ENCODE measurements at regions not wholly inside any gene's neighbourhood (a gene's known extent, or its start where the extent isn't known, plus 50 kb on each side); places are given as distances from the start of the nearest gene placed in this dataset.

DNA sequence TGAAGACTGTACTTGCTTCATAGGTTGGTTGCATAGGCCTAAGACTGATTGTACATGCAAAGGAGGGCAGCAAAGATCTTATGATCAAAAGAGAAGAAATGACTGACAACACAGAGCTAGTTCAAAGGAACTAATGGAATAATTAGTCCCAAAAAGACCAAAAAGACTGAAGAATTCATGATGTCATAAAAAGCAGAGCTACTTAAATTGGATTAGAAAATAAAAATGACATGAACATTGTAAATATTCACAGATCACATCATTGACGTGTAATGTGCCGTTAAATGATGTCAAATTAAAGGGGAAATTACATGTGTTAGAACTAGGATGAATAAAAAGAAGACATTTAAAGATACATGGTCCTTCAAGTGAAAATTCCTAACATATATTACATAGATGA lies 616.8 kb downstream of the NR4A2 start:
- TF ChIP-seq, protein P1, sequence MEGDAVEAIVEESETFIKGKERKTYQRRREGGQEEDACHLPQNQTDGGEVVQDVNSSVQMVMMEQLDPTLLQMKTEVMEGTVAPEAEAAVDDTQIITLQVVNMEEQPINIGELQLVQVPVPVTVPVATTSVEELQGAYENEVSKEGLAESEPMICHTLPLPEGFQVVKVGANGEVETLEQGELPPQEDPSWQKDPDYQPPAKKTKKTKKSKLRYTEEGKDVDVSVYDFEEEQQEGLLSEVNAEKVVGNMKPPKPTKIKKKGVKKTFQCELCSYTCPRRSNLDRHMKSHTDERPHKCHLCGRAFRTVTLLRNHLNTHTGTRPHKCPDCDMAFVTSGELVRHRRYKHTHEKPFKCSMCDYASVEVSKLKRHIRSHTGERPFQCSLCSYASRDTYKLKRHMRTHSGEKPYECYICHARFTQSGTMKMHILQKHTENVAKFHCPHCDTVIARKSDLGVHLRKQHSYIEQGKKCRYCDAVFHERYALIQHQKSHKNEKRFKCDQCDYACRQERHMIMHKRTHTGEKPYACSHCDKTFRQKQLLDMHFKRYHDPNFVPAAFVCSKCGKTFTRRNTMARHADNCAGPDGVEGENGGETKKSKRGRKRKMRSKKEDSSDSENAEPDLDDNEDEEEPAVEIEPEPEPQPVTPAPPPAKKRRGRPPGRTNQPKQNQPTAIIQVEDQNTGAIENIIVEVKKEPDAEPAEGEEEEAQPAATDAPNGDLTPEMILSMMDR (IDR thresholded peaks at IDR 0.05 in 4 of 5, conservative IDR thresholded peaks at IDR 0.05 in 1 of 5), result no peak
- TF ChIP-seq POLR2A (IDR thresholded peaks at IDR 0.05), result no peak
